ENCODE measurements at regions not wholly inside any gene's neighbourhood (a gene's known extent, or its start where the extent isn't known, plus 50 kb on each side); places are given as distances from the start of the nearest gene placed in this dataset.

- Histone ChIP-seq H3K9ac (ENCODE audit: low read depth in 1 of 2, low read length in 2 of 2) (no peak overlapping the region), H3K36me3 (ENCODE audit: control insufficient read depth in 2 of 2, insufficient read depth in 2 of 2, low read length in 2 of 2) (no peaks in the 10 kb centered on the region), H3K4me3 (ENCODE audit: low read length in 2 of 2) (no peak overlapping the region), H3K27ac (ENCODE audit: low read depth in 2 of 2, low read length in 2 of 2) (no peak overlapping the region), H3K27me3 (ENCODE audit: control insufficient read depth in 2 of 2, insufficient read depth in 2 of 2, low read length in 2 of 2) (no peaks in the 10 kb centered on the region), H3K9me3 (ENCODE audit: control insufficient read depth in 2 of 2, low read length in 2 of 2) (no peaks in the 10 kb centered on the region), H3K4me1 (ENCODE audit: control insufficient read depth in 2 of 2, insufficient read depth in 2 of 2, low read length in 2 of 2) (no peaks in the 10 kb centered on the region)
These were observed 78.3 kb upstream of the TMEM72 start for GRCh38 chr10:44832595-44833390.

- no peaks in the 10 kb centered on the region for H3K4me1 ChIP-seq (ENCODE audit: control insufficient read depth in 2 of 2, insufficient read depth in 2 of 2, low read length in 2 of 2)
These were observed 77.0 kb upstream of the TMEM72 start for GRCh38 chr10:44834131-44834530.

GRCh38 chr10:44835300-44835699 is 75.8 kb upstream of the TMEM72 start:
- no peaks in the 10 kb centered on the region for H3K9me3 ChIP-seq (ENCODE audit: control insufficient read depth in 2 of 2, low read length in 2 of 2)
- H3K27me3 ChIP-seq (ENCODE audit: control insufficient read depth in 2 of 2, insufficient read depth in 2 of 2, low read length in 2 of 2): no peaks in the 10 kb centered on the region

More at GRCh38 chr10:44834131-44834530, 77.0 kb upstream of the TMEM72 start:
- Histone ChIP-seq H3K27me3 (ENCODE audit: control insufficient read depth in 2 of 2, insufficient read depth in 2 of 2, low read length in 2 of 2) (no peaks in the 10 kb centered on the region), H3K4me3 (ENCODE audit: low read length in 2 of 2) (no peak overlapping the region), H3K9me3 (ENCODE audit: control insufficient read depth in 2 of 2, low read length in 2 of 2) (no peaks in the 10 kb centered on the region), H3K36me3 (ENCODE audit: control insufficient read depth in 2 of 2, insufficient read depth in 2 of 2, low read length in 2 of 2) (no peaks in the 10 kb centered on the region), H3K27ac (ENCODE audit: low read depth in 2 of 2, low read length in 2 of 2) (no peak overlapping the region), H3K9ac (ENCODE audit: low read depth in 1 of 2, low read length in 2 of 2) (no peak overlapping the region)

GRCh38 chr10:44843484-44843883 is 67.7 kb upstream of the TMEM72 start:
- Histone ChIP-seq H3K9ac (ENCODE audit: low read depth in 1 of 2, low read length in 2 of 2) (no peak overlapping the region), H3K4me1 (ENCODE audit: control insufficient read depth in 2 of 2, insufficient read depth in 2 of 2, low read length in 2 of 2) (no peaks in the 10 kb centered on the region), H3K36me3 (ENCODE audit: control insufficient read depth in 2 of 2, insufficient read depth in 2 of 2, low read length in 2 of 2) (no peaks in the 10 kb centered on the region), H3K9me3 (ENCODE audit: control insufficient read depth in 2 of 2, low read length in 2 of 2) (no peaks in the 10 kb centered on the region), H3K27me3 (ENCODE audit: control insufficient read depth in 2 of 2, insufficient read depth in 2 of 2, low read length in 2 of 2) (no peaks in the 10 kb centered on the region), H3K27ac (ENCODE audit: low read depth in 2 of 2, low read length in 2 of 2) (no peak overlapping the region), H3K4me3 (ENCODE audit: low read length in 2 of 2) (no peak overlapping the region)

More at GRCh38 chr10:44835300-44835699, 75.8 kb upstream of the TMEM72 start:
- H3K4me3 ChIP-seq (ENCODE audit: low read length in 2 of 2): no peak overlapping the region
- no peaks in the 10 kb centered on the region for H3K4me1 ChIP-seq (ENCODE audit: control insufficient read depth in 2 of 2, insufficient read depth in 2 of 2, low read length in 2 of 2)
- H3K36me3 ChIP-seq (ENCODE audit: control insufficient read depth in 2 of 2, insufficient read depth in 2 of 2, low read length in 2 of 2): no peaks in the 10 kb centered on the region
- no peak overlapping the region for H3K27ac ChIP-seq (ENCODE audit: low read depth in 2 of 2, low read length in 2 of 2)
- H3K9ac ChIP-seq (ENCODE audit: low read depth in 1 of 2, low read length in 2 of 2): no peak overlapping the region

- Histone ChIP-seq H3K4me1 (ENCODE audit: control insufficient read depth in 2 of 2, insufficient read depth in 2 of 2, low read length in 2 of 2) (no peaks in the 10 kb centered on the region), H3K27ac (ENCODE audit: low read depth in 2 of 2, low read length in 2 of 2) (no peak overlapping the region), H3K9me3 (ENCODE audit: control insufficient read depth in 2 of 2, low read length in 2 of 2) (no peaks in the 10 kb centered on the region), H3K4me3 (ENCODE audit: low read length in 2 of 2) (no peak overlapping the region), H3K27me3 (ENCODE audit: control insufficient read depth in 2 of 2, insufficient read depth in 2 of 2, low read length in 2 of 2) (no peaks in the 10 kb centered on the region), H3K36me3 (ENCODE audit: control insufficient read depth in 2 of 2, insufficient read depth in 2 of 2, low read length in 2 of 2) (no peaks in the 10 kb centered on the region), H3K9ac (ENCODE audit: low read depth in 1 of 2, low read length in 2 of 2) (no peak overlapping the region)
These were observed 65.6 kb upstream of the TMEM72 start for GRCh38 chr10:44845361-44846175.

- H3K36me3 ChIP-seq (ENCODE audit: control insufficient read depth in 2 of 2, insufficient read depth in 2 of 2, low read length in 2 of 2): no peaks in the 10 kb centered on the region
- no peaks in the 10 kb centered on the region for H3K9me3 ChIP-seq (ENCODE audit: control insufficient read depth in 2 of 2, low read length in 2 of 2)
- H3K27me3 ChIP-seq (ENCODE audit: control insufficient read depth in 2 of 2, insufficient read depth in 2 of 2, low read length in 2 of 2): no peaks in the 10 kb centered on the region
- no peak overlapping the region for H3K27ac ChIP-seq (ENCODE audit: low read depth in 2 of 2, low read length in 2 of 2)
- H3K4me3 ChIP-seq (ENCODE audit: low read length in 2 of 2): no peak overlapping the region
- H3K4me1 ChIP-seq (ENCODE audit: control insufficient read depth in 2 of 2, insufficient read depth in 2 of 2, low read length in 2 of 2): no peaks in the 10 kb centered on the region
- H3K9ac ChIP-seq (ENCODE audit: low read depth in 1 of 2, low read length in 2 of 2): no peak overlapping the region
These were observed 64.0 kb upstream of the TMEM72 start for GRCh38 chr10:44847110-44847509.

- Histone ChIP-seq H3K9ac (ENCODE audit: low read depth in 1 of 2, low read length in 2 of 2) (no peak overlapping the region), H3K4me1 (ENCODE audit: control insufficient read depth in 2 of 2, insufficient read depth in 2 of 2, low read length in 2 of 2) (no peaks in the 10 kb centered on the region), H3K4me3 (ENCODE audit: low read length in 2 of 2) (no peak overlapping the region), H3K36me3 (ENCODE audit: control insufficient read depth in 2 of 2, insufficient read depth in 2 of 2, low read length in 2 of 2) (no peaks in the 10 kb centered on the region), H3K9me3 (ENCODE audit: control insufficient read depth in 2 of 2, low read length in 2 of 2) (no peaks in the 10 kb centered on the region), H3K27ac (ENCODE audit: low read depth in 2 of 2, low read length in 2 of 2) (no peak overlapping the region), H3K27me3 (ENCODE audit: control insufficient read depth in 2 of 2, insufficient read depth in 2 of 2, low read length in 2 of 2) (no peaks in the 10 kb centered on the region)
These were observed 62.9 kb upstream of the TMEM72 start for GRCh38 chr10:44848211-44848610.

GRCh38 chr10:44849936-44850335 is 61.2 kb upstream of the TMEM72 start:
- H3K27me3 ChIP-seq (ENCODE audit: control insufficient read depth in 2 of 2, insufficient read depth in 2 of 2, low read length in 2 of 2): no peaks in the 10 kb centered on the region
- H3K27ac ChIP-seq (ENCODE audit: low read depth in 2 of 2, low read length in 2 of 2): no peak overlapping the region
- no peak overlapping the region for H3K9ac ChIP-seq (ENCODE audit: low read depth in 1 of 2, low read length in 2 of 2)
- H3K36me3 ChIP-seq (ENCODE audit: control insufficient read depth in 2 of 2, insufficient read depth in 2 of 2, low read length in 2 of 2): no peaks in the 10 kb centered on the region
- H3K9me3 ChIP-seq (ENCODE audit: control insufficient read depth in 2 of 2, low read length in 2 of 2): no peaks in the 10 kb centered on the region
- no peaks in the 10 kb centered on the region for H3K4me1 ChIP-seq (ENCODE audit: control insufficient read depth in 2 of 2, insufficient read depth in 2 of 2, low read length in 2 of 2)
- H3K4me3 ChIP-seq (ENCODE audit: low read length in 2 of 2): no peak overlapping the region

- no peaks in the 10 kb centered on the region for H3K9me3 ChIP-seq (ENCODE audit: control insufficient read depth in 2 of 2, low read length in 2 of 2)
- H3K4me3 ChIP-seq (ENCODE audit: low read length in 2 of 2): no peak overlapping the region
- no peaks in the 10 kb centered on the region for H3K36me3 ChIP-seq (ENCODE audit: control insufficient read depth in 2 of 2, insufficient read depth in 2 of 2, low read length in 2 of 2)
- no peaks in the 10 kb centered on the region for H3K4me1 ChIP-seq (ENCODE audit: control insufficient read depth in 2 of 2, insufficient read depth in 2 of 2, low read length in 2 of 2)
- no peaks in the 10 kb centered on the region for H3K27me3 ChIP-seq (ENCODE audit: control insufficient read depth in 2 of 2, insufficient read depth in 2 of 2, low read length in 2 of 2)
- H3K27ac ChIP-seq (ENCODE audit: low read depth in 2 of 2, low read length in 2 of 2): no peak overlapping the region
- no peak overlapping the region for H3K9ac ChIP-seq (ENCODE audit: low read depth in 1 of 2, low read length in 2 of 2)
These were observed 60.7 kb upstream of the TMEM72 start for GRCh38 chr10:44850356-44850934.

GRCh38 chr10:44851413-44851812 is 59.7 kb upstream of the TMEM72 start:
- no peak overlapping the region for H3K27ac ChIP-seq (ENCODE audit: low read depth in 2 of 2, low read length in 2 of 2)
- no peaks in the 10 kb centered on the region for H3K4me1 ChIP-seq (ENCODE audit: control insufficient read depth in 2 of 2, insufficient read depth in 2 of 2, low read length in 2 of 2)
- no peaks in the 10 kb centered on the region for H3K9me3 ChIP-seq (ENCODE audit: control insufficient read depth in 2 of 2, low read length in 2 of 2)
- H3K4me3 ChIP-seq (ENCODE audit: low read length in 2 of 2): no peak overlapping the region
- H3K27me3 ChIP-seq (ENCODE audit: control insufficient read depth in 2 of 2, insufficient read depth in 2 of 2, low read length in 2 of 2): no peaks in the 10 kb centered on the region
- H3K9ac ChIP-seq (ENCODE audit: low read depth in 1 of 2, low read length in 2 of 2): no peak overlapping the region
- H3K36me3 ChIP-seq (ENCODE audit: control insufficient read depth in 2 of 2, insufficient read depth in 2 of 2, low read length in 2 of 2): no peaks in the 10 kb centered on the region
